Activated naive CD4-positive, alpha-beta T cell (primary cell): ENCODE measurements at regions not wholly inside any gene's neighbourhood (a gene's known extent, or its start where the extent isn't known, plus 50 kb on each side); places are given as distances from the start of the nearest gene placed in this dataset.

ENCODE experiments used
- DNase-seq, 4 experiments: peaks; one replicate each; lab custom pipeline; 2025; lab: John Stamatoyannopoulos, UW

DNA sequence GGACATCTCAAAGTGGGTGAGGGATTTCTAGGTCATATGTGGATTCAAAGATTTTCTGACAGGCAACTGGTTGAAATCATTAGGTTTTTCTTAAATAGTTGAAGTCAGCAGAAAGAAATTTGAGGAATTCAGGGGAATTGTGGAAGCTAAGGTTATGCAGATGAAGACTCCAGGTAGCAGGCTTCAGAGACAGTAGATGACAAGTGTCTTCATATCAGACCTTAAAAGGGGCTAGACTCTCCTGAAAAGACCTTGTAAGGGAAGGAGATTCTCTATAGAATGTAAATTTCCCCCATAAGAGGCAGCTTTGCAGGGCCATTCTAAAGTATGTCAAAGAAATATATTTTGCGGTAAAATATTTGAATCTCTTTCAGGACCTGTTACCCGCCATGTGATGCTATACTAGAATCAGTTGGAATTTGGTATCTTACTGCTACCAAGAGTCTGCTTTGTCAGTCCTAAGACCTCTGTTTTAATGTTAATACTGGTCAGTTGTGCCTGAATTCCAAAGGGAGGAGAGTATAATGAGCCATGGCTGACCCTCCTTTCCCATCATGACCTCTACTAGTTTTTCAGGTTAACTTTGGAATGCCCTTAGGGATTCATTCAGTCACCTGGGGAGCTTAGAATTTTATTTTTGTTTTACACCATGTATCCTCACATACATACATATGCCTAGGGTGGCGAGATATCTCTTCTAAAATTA is 1115.5 kb upstream of the SLC10A2 start:
- no peak for DNase-seq

DNA sequence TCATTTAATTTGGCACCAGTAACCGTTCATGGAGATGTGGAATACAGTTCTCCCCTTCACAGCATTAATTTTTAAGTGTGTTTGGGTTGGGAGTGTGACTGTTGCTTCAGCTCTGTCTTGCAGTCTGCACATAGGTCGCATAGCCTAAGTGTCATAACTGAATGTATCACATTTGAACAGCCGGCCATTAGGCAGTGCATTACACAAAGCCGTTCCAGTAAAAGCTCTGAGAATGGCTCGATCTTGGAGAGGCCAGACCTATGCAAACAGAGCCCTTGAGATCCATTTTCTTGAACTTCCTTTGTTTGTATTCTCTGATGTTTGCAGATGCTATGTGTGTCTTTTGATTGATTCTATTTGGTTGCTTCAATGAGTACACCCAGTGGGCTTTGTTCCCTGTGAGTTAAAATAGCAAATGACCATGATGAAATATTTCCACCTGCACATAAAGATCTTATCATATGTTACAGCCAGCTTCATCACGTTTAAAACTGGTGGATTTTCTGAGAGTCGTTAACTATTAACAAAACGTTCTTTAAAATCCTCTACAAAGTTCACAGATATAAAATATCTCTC is 1104.9 kb upstream of the SLC10A2 start:
- DNase-seq: no peak

DNA sequence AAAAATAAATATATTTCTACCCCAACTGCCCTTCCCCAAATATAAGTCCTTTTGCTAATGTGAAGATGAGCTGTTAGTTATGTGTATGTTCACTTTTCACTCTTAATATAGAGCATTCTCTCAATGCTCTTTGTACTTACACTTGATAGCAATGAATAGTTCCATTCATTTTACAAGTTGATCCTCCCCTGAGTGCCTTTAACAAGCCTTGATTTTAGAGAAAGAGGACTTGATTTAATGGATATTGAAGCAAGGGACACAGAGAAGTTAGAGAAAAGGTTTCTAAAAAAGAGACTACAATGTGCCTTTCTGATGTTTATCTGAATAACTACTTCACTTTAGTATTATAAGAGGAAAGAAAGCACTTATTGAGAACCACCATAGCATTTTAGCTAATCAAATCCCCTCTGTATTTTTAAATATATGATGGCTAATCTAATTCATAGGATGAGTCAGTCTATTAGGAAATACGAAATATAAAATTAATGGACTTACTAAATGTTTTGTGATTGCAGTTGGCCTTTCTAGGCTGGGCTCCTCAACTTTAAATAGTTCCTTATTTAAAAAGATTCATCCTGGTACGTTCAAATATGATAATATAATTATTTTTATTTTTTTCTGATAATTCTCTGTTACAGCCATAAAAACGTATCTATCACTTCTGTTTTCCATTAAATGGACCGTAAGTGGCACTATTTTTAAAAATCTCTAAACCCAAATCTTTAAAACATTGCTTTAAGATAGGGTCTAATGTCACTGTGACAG is 1097.8 kb upstream of the SLC10A2 start:
- DNase-seq: no peak

DNA sequence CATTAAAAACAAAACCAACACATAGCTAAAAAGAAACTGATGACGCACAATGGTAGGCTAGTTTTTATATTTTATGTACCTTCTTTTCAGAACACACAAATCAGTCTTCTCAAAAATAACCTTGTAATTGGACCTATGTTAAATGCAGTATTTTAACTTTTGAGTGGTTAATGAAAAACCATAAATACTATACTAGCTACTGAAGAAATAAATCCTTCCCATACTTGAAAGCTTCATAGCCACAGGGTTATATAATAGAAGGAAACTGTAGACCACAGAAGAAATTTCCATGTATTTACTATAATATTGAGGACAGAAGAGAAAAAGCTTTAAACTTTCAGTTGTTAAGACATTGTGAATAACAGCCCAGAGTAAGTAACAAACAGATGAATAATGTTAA is 1094.3 kb upstream of the SLC10A2 start:
- no peak for DNase-seq

DNA sequence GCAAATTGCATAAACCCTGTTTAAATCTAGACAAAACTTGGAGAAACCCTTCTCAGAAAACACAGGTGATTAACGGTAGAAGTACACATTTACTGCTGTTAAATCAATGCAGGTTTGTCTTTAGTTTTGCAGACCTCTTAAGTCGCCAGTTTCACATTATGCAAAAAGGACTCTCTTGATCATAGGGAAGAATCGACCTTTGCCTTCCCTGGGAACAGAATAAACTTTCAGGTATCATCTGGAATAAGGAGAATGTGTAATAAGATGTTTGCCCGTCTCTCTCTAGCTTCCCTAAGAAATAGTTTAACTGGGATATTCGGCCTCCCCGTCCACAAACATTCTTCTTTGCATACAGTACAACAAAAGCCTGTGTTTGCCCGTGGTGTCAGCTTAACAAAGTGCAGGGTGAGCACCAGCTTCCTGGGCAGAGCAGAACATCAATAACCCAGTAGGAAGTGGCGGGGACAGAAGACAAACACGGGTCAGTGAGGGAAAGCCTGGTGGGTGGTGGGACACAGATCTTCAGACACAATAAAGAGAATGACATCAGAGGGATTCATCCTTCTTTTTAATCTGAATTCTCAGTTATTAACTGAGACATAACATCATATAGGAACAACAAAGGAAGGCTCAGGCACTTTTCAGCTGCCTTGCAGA is 1077.7 kb upstream of the SLC10A2 start:
- DNase-seq: no peak

DNA sequence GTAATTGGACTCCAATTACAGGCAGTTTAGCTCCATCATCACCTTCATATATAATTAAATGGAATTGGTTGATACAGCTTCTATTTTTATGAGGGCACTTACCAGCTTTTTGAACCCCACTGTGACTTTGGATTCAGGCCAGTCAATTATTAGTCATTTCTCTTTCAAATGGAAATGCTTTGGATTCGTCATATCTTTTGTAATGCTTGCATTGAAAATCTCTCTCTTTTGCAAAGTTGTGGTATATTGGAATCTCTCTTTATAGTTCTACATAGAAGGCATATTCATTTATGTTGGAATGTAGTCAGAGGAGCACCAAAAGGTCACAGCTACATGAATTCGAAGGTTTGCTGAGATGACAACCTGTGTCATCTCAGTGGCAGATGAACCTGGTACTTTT is 1074.3 kb upstream of the SLC10A2 start:
- DNase-seq: no peak

DNA sequence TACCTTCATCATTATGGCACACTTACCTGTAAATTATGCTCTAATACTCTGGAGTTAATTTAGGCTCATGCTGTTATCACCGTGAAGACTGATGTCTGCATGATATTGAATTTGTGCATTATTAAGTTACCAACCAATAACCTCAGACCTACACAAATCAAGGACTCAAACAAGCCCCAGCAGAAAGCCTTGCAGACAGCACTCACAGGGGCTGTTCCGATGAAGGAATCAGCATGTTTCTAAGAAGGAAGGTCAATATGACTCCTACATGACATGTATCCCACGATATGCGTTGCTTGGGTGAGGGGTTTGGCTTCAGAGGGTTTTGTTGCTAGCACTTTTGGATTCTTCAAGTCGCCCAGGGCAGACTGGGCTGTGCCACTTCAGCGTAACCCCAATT is 1071.2 kb upstream of the SLC10A2 start:
- DNase-seq: no peak

DNA sequence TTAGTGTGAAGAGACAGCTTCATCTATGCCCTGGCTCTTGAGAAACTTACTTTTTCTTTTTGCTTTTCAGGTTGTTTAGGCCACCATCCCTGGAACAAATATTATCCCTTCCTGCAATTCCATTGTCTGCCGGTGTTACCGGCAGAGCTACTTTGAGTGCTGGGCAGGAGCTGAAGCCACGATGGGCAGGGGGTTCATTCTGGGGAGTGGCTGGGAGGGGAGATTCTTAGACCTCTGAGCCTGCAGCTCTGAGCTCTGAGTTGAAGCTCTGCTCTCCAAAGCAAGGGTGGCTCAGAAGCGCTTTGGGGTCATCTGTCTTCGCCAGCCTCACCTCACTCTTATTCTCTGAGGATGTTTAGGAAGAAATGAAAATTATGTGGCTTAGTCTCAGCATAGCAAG is 1066.6 kb upstream of the SLC10A2 start:
- DNase-seq: no peak

DNA sequence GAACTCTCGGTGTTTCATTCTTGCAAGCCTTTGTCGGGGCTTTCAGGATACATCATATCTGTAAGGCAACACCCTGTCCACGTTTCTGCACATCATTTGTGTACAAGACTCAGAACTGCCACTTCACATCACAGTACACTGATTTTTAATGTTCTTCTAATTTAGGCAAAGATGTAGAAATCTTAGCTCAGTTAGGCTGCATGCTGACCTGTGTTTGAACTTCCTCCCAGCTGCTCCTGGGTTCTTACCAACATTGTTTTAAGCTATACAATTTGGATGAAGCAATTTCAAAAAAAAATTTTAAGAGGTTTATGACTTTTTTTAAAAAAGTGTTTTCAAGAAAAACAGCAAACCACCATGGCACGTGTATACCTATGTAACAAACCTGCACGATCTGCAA is 1047.9 kb upstream of the SLC10A2 start:
- DNase-seq: no peak

DNA sequence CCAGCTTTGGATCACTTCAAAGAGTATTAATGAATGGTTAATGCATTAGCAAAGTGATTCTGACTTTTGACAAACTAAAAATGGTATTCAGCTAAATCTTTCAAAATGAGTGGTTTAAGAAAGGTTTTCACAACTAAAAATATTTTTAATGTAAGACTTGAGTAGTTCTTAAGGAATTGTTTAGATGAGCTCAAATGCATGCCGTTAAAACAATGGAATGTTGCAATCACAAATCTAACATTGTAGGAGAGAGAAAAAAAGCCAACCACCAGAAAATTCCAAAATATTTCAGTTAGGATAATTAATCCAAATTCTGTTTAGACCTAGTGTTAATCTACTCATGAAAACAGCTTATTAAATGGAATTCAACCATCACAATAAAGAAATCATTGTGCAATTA is 1044.8 kb upstream of the SLC10A2 start:
- DNase-seq: no peak

DNA sequence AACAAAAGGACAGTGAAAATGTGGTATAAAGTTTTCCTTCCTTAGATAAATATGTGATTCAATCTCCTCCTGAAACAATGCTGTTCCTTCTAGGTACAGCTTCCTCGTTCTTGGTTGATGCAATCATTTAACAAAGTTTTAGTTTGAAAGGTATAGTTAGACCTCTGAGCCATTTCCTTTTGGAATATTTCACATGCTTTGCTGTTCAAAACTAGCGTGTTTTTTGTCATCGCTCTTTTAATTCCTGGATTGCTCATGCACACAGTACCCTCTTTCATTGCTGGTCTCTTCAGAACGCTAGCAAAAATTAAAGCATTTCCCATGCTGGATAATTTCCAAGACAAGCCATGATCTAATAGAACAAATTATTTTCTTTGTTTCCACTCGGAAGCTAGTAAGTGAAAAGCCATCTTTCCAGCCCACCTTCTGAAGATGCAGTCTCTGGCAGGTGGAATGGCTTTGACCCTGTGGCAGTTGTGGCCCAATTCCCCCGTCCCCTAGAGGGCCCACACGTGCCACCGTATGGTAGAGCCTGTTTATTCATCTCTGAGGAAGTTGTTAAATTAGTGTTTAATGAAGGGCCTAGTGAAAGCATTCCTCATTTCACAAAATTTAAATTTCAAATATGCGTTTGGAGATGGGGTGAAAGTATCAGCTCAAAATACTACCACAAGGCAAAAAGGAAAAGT is 1040.6 kb upstream of the SLC10A2 start:
- DNase-seq: no peak

DNA sequence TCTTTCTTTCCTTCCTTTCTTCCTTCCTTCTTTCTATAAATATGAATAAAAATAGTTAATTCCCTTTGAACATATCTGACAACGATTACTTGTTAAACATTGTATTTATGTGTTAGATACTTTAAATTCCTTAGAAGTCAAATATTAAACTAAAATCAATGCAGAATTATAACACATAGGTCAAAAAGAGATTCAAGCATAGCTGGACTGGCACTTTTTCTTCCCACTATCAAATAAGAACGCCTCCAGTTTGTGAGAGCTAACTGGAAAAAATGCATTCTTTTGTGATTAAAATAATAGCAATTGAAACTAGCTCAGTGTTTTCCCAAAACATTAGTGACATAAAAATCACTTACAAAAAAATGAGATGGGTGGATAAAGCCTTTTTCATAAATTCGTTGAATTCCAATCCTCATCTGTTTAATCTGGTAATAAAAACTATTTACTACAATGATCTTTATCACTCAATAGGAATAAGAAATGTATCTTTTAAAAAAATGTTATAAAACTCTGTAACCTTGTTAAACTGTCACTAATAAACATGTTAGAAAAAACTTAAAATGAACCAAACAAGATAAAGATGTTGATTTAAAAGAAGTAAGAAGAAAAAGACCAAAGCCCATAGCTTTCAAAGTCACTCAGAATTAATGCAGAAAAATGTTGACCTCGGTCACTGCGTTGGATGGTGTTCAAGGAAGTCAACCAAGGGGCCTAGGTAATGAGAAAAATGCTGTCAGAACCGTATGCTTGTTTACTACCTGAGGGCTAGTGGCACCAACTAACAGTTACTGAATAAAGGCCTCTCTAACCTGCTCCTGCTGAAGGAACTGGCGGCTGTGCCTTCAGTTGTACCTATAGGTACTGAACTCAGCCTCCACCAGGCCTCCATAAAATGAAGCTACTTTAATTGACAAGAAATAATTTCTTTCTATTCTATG is 1039.5 kb upstream of the SLC10A2 start:
- no peak for DNase-seq

DNA sequence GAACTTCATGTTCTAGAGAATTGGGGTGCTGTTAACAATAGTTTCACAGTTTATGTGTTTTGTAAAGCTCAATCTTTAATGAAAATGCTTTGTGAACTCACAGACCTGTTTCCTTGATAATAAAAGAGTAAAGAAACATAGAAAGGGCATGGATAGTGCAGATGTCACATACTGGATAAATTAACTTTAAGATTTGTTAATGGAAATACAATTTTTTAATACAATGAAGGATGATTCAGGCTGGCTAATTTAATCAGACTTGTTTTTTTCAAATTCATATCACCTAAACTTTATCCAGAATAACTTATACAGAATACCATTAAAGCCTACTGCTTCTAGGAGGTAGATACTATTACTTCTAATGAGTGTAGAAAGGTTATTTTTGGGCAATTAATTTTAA is 1033.5 kb upstream of the SLC10A2 start:
- DNase-seq: no peak

DNA sequence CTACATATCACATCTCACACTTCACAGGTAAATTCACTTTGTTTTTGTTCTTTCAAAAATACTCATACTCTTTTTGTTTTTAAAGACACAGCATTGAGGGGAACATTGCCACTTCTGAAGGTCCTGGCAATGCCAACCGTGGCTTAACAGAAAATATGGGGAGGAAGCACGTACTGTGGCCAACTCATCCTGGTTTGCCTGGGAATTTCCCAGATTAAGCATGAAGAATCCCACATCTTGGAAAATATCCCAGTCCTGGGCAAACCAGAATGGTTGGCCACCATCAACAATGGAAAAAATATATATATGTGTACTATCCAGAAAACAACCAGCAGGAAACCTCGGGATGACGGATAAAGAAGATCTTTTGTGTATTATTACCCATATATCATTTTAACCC is 1032.2 kb upstream of the SLC10A2 start:
- DNase-seq: no peak

DNA sequence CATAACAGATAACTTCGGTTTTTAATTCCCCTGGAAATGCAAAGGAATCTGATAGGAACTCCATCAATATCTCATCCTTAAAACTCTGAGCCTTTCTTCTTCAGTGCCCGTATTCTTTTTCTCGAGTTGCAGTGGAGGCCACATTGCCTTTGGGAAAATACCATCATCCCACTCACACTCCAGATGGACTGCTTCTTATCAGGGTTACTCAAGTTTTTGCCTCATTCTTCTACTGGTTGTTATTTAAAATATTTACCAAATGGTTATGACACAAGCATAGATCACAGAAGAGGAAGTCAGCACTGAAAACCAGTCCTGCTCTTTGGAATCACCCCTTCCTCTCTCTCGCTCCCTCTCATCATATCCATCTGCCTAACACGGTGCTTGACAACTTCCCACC is 1020.5 kb upstream of the SLC10A2 start:
- DNase-seq: no peak

DNA sequence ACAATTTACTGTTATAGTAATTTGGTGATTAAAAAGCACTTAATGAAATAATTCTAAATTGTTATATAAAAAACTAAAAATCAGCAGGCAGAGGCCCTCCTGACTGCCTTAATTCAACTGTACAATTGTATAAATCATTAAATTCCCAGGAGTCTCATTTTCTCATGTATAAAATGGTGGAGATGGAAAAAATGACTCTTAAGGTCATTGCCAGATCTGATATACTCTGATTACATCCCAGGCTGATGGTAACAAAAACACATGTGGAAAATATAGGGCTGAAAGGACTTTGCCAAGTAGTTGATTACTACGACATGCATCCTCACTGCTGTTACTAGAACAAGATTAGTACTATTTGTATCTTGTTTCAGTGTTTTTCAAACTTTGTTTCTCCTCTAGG is 1020.0 kb upstream of the SLC10A2 start:
- no peak for DNase-seq

DNA sequence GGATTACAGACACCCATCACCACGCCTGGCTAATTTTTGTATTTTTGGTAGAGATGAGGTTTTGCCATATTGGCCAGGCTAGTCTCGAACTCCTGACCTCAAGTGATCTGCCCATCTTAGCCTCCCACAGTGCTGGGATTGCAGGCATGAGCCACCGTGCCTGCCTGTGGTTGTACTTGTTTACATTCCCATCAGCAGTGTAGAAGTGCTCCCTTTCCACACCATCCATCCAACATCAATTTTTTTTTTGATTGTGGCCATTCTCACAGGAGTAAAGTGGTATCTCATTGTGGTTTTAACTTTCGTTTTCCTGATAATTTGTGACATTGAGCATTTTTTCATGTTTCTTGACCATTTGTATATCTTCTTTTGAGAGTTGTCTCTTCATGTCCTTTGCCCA is 1019.4 kb upstream of the SLC10A2 start:
- no peak for DNase-seq

DNA sequence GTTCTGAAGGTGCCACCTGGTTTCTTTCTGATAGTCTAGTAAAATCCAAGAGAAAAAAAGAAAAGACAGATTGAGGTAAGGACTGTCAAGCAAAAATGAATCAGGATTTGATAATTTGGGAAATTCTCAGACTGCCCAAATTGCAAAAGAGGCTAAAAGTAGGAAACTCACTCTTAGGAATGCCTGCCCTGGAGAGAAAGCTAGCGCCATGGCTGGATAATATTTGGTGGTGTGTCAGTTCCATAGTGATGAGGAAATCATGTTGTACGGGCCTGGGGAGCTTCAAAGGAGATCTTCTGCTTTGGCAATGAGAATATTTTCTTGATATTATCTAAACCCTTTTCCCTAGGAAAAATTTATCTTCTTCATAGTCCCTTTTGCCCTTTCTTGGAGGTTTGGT is 1008.1 kb upstream of the SLC10A2 start:
- DNase-seq: no peak

DNA sequence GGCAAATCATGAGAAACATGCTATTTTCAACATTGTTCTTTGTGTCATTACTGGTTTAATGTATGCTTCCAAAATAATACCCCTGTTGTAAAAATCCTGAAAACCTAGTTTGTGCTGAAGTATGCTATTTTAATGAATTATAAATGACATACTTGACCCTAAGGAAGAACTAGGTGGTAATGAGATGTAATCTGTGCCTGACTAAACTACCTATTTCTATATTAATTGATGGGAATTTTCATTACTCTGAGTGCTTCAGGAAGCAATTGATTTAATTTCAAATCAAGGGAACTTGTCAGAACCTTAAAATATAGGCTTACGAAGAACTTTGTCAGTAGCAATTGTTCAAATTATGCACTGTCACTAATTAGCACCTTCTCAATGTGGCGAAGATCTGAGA is 1005.6 kb upstream of the SLC10A2 start:
- DNase-seq: no peak

DNA sequence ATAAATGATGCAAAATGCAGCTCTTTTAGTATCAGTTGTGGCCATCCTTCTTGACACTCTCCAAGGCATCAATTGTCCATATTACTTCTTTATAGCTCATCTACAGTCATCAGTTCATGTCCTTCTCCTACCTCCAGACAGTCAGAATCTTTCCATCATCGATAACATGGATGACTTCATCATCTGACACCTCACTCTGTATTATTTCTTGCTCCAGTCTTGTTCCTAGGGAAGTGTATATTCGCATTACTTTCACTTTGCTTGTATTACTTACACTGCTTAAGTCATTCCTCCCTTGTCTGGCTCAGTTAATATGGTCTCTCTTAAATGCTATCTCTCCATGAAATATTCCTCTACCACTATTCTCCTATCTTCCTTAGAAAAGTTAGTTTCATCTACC is 999.1 kb upstream of the SLC10A2 start:
- no peak for DNase-seq

DNA sequence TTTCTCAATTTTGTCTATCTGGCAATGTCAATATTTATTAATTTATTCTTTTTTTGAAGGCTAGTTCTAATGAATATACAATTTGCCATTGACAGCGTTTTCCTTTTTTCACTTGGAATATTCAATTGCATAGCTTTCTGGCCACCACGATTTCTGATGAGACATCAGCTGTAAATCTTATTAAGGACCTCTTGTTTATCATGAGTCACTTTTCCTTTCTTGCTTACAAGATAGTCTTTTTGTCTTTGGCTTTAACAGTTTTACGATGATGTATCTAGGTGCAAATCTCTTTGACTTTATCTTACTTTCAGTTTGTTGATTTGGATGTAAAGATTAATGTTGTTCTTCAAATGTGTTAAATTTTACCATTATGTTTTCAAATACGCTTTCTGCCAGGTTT is 991.6 kb upstream of the SLC10A2 start:
- DNase-seq: no peak
